ENCODE measurements at regions not wholly inside any gene's neighbourhood (a gene's known extent, or its start where the extent isn't known, plus 50 kb on each side); places are given as distances from the start of the nearest gene placed in this dataset.

DNA sequence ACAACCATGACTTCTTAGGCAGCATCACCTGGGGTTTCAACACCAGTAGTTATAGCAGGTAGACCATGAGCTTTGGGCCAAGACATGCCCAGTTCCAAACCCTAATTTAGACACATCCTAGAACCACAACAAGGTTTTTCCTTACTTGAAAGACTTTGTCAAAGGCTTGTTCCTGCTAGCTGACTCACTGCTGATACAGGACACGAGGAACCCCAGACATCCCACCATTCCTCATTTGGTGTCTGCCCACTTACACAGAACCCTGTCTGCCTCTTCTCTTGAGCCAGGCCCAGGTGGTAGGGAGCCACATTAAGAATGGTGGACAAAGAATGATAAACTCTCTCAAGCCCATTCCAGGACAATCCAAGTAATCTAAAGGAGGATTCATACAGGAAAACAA lies 109.0 kb downstream of the CCDC71L start:
- no peak for TF ChIP-seq EZH2 (IDR thresholded peaks at IDR 0.05; ENCODE audit: low read length)
- TF ChIP-seq, protein P1, sequence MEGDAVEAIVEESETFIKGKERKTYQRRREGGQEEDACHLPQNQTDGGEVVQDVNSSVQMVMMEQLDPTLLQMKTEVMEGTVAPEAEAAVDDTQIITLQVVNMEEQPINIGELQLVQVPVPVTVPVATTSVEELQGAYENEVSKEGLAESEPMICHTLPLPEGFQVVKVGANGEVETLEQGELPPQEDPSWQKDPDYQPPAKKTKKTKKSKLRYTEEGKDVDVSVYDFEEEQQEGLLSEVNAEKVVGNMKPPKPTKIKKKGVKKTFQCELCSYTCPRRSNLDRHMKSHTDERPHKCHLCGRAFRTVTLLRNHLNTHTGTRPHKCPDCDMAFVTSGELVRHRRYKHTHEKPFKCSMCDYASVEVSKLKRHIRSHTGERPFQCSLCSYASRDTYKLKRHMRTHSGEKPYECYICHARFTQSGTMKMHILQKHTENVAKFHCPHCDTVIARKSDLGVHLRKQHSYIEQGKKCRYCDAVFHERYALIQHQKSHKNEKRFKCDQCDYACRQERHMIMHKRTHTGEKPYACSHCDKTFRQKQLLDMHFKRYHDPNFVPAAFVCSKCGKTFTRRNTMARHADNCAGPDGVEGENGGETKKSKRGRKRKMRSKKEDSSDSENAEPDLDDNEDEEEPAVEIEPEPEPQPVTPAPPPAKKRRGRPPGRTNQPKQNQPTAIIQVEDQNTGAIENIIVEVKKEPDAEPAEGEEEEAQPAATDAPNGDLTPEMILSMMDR (optimal IDR thresholded peaks at IDR 0.05 in 1 of 3, IDR thresholded peaks at IDR 0.05 in 1 of 3, conservative IDR thresholded peaks at IDR 0.05 in 1 of 3; ENCODE audit: extremely low read depth in 1 of 3, insufficient read depth in 2 of 3, low read length in 3 of 3): no peak
